Neural cell (in vitro differentiated cells): ENCODE measurements at regions not wholly inside any gene's neighbourhood (a gene's known extent, or its start where the extent isn't known, plus 50 kb on each side); places are given as distances from the start of the nearest gene placed in this dataset.

Source experiments
- EP300 ChIP-seq: fragments of 450-650 bp; conservative IDR thresholded peaks from 2 replicates; pipeline ENCODE4 v1.6.1; 2014; ENCODE audit warnings: antibody characterized with exemption, mild to moderate bottlenecking, moderate library complexity; ENCODE audit not compliant: poor library complexity, severe bottlenecking
- POLR2AphosphoS5 ChIP-seq: IDR thresholded peaks from 2 replicates; pipeline ENCODE4 v1.6.1; 2012
- RAD21 ChIP-seq: fragments of 450-650 bp; conservative IDR thresholded peaks from 2 replicates; pipeline ENCODE4 v1.6.1; 2014; ENCODE audit warnings: antibody characterized with exemption, mild to moderate bottlenecking, moderate library complexity
- SMC3 ChIP-seq: fragments of 450-650 bp; conservative IDR thresholded peaks from 2 replicates; pipeline ENCODE4 v1.6.1; 2014; ENCODE audit warnings: antibody characterized with exemption, mild to moderate bottlenecking, moderate library complexity; ENCODE audit not compliant: poor library complexity
- TAF1 ChIP-seq: IDR thresholded peaks from 2 replicates; pipeline ENCODE4 v1.6.1; 2012; ENCODE audit warnings: low read depth
- TF ChIP-seq, protein P1 (sequence below): fragments of 450-650 bp; IDR thresholded peaks from 2 replicates; pipeline ENCODE4 v1.5.1; 2014; ENCODE audit warnings: antibody characterized with exemption, mild to moderate bottlenecking, moderate library complexity; ENCODE audit not compliant: poor library complexity, severe bottlenecking

- TF ChIP-seq TAF1 = no peak
- TF ChIP-seq POLR2AphosphoS5 = no peak
- TF ChIP-seq, protein P1, sequence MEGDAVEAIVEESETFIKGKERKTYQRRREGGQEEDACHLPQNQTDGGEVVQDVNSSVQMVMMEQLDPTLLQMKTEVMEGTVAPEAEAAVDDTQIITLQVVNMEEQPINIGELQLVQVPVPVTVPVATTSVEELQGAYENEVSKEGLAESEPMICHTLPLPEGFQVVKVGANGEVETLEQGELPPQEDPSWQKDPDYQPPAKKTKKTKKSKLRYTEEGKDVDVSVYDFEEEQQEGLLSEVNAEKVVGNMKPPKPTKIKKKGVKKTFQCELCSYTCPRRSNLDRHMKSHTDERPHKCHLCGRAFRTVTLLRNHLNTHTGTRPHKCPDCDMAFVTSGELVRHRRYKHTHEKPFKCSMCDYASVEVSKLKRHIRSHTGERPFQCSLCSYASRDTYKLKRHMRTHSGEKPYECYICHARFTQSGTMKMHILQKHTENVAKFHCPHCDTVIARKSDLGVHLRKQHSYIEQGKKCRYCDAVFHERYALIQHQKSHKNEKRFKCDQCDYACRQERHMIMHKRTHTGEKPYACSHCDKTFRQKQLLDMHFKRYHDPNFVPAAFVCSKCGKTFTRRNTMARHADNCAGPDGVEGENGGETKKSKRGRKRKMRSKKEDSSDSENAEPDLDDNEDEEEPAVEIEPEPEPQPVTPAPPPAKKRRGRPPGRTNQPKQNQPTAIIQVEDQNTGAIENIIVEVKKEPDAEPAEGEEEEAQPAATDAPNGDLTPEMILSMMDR = no peak
- no peak for TF ChIP-seq SMC3
- TF ChIP-seq RAD21 = no peak
- no peak for TF ChIP-seq EP300
These were observed 188.6 kb downstream of the ZNF365 start for GRCh38 chr10:62562795-62563194.
